ENCODE measurements at regions not wholly inside any gene's neighbourhood (a gene's known extent, or its start where the extent isn't known, plus 50 kb on each side); places are given as distances from the start of the nearest gene placed in this dataset.

GRCh38 chr18:7321831-7322230, 90.9 kb downstream of the LRRC30 start:
- Histone ChIP-seq H3K27me3 (ENCODE audit: insufficient read depth, low read depth) (peaks cover 9% of the 10 kb centered on the region; the same call in 1 of the 2 replicates), H3K4me1 (replicated peaks; ENCODE audit: insufficient read depth) (no peaks in the 10 kb centered on the region), H3K9me2 (ENCODE audit: insufficient read depth) (no peaks in the 10 kb centered on the region), H3K79me2 (ENCODE audit: low read depth) (no peaks in the 10 kb centered on the region), H3K4me2 (no peak overlapping the region), H3K9me3 (ENCODE audit: insufficient read depth, low read depth) (no peaks in the 10 kb centered on the region), H3K36me3 (ENCODE audit: low read depth) (no peaks in the 10 kb centered on the region), H3F3A (ENCODE audit: insufficient read depth, low read depth) (no peaks in the 10 kb centered on the region), H3K27ac (no peak overlapping the region), H3K4me3 (no peak overlapping the region), H2AFZ (no peak overlapping the region), H4K20me1 (ENCODE audit: insufficient read depth) (no peaks in the 10 kb centered on the region)
- BruUV-seq (replicated peaks), result no TSS peak
- ChIA-PET CTCF (no interaction called here), POLR2A (ENCODE audit: unreplicated experiment) (no interaction called here)
- TF ChIP-seq CTCF (conservative IDR thresholded peaks at IDR 0.05) (no peak), EZH2 (IDR thresholded peaks at IDR 0.05; ENCODE audit: low read depth) (no peak)
- intact Hi-C loops (cut with micrococcal nuclease; ENCODE audit: unreplicated experiment), result no loop called here
- DNase-seq, result no peak

DNA sequence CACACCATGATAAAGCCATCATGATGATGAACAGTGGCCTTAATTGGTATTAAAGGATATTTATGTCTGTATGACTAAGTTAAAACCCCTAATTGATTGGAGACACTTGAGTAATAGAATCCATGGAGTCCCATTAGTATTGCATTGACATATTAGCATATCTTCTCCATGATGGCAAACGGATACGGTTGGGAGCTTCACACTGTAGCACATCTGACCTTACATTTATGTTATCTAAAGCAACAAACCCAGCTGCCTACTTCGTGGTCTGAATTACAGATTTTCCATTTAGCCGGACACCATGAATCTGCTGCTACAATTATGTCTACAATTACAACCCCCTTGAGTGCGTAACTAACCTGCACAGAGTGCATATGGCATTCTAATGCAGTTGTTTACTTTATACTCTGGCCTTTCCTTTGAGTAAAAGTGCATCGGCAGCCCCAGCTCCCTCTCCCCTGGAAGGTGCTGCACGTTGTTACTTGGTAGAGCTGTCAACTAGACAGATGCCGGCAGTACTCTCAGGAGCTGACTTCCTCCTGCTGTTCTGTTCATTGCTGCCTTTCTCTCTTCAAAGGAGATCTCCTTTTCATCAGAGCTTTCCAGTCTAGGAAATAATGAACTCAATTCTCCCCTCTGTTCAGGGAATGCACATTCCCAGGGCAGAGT, 92.1 kb downstream of the LRRC30 start:
- Histone ChIP-seq H3K4me1 (replicated peaks; ENCODE audit: insufficient read depth) (no peaks in the 10 kb centered on the region), H3K79me2 (ENCODE audit: low read depth) (no peaks in the 10 kb centered on the region), H4K20me1 (ENCODE audit: insufficient read depth) (no peaks in the 10 kb centered on the region), H3F3A (ENCODE audit: insufficient read depth, low read depth) (no peaks in the 10 kb centered on the region), H3K4me3 (no peak overlapping the region), H3K27me3 (ENCODE audit: insufficient read depth, low read depth) (peaks cover 16% of the 10 kb centered on the region; the same call in 1 of the 2 replicates), H3K9me2 (ENCODE audit: insufficient read depth) (no peaks in the 10 kb centered on the region), H3K36me3 (ENCODE audit: low read depth) (no peaks in the 10 kb centered on the region), H3K27ac (no peak overlapping the region), H3K4me2 (no peak overlapping the region), H3K9me3 (ENCODE audit: insufficient read depth, low read depth) (no peaks in the 10 kb centered on the region), H2AFZ (no peak overlapping the region)
- no peak for DNase-seq
- intact Hi-C loops (cut with micrococcal nuclease; ENCODE audit: unreplicated experiment), result no loop called here
- POLR2A ChIA-PET (ENCODE audit: unreplicated experiment), result no interaction called here
- no TSS peak for BruUV-seq (replicated peaks)
- CTCF ChIA-PET, result no interaction called here
- TF ChIP-seq CTCF (conservative IDR thresholded peaks at IDR 0.05) (no peak), EZH2 (IDR thresholded peaks at IDR 0.05; ENCODE audit: low read depth) (no peak)

GRCh38 chr18:7325126-7325430, 94.2 kb downstream of the LRRC30 start:
- Histone ChIP-seq H3K27ac (no peak overlapping the region), H2AFZ (no peak overlapping the region), H3K4me3 (no peak overlapping the region), H3F3A (ENCODE audit: insufficient read depth, low read depth) (no peaks in the 10 kb centered on the region), H4K20me1 (ENCODE audit: insufficient read depth) (no peaks in the 10 kb centered on the region), H3K9me3 (ENCODE audit: insufficient read depth, low read depth) (no peaks in the 10 kb centered on the region), H3K4me2 (no peak overlapping the region), H3K27me3 (ENCODE audit: insufficient read depth, low read depth) (peaks cover 24% of the 10 kb centered on the region), H3K4me1 (replicated peaks; ENCODE audit: insufficient read depth) (no peaks in the 10 kb centered on the region), H3K9me2 (ENCODE audit: insufficient read depth) (no peaks in the 10 kb centered on the region), H3K79me2 (ENCODE audit: low read depth) (no peaks in the 10 kb centered on the region), H3K36me3 (ENCODE audit: low read depth) (no peaks in the 10 kb centered on the region)
- POLR2A ChIA-PET (ENCODE audit: unreplicated experiment), result no interaction called here
- CTCF ChIA-PET, result no interaction called here
- no peak for TF ChIP-seq CTCF (conservative IDR thresholded peaks at IDR 0.05)
- TF ChIP-seq EZH2 (IDR thresholded peaks at IDR 0.05; ENCODE audit: low read depth), result no peak
- BruUV-seq (replicated peaks), result no TSS peak
- peak in 1 of 2 experiments; percentile 20 for DNase-seq
- intact Hi-C loops (cut with micrococcal nuclease; ENCODE audit: unreplicated experiment), result no loop called here

Measured in PC-9 (cell line).